HCT116 (cell line): ENCODE measurements at regions not wholly inside any gene's neighbourhood (a gene's known extent, or its start where the extent isn't known, plus 50 kb on each side); places are given as distances from the start of the nearest gene placed in this dataset.

Source experiments
- ATAC-seq: fragments of 200-7000 bp; cut with Tn5 transposase; 2 replicates; pipeline ENCODE4 v1.9.1; 2020; ENCODE audit warnings: mild to moderate bottlenecking, moderate library complexity
- BruUV-seq: library from RNA; stranded (reverse); fragments of 400-500 nt; replicated peaks from 2 replicates; lab custom pipeline; 2021; lab: Mats Ljungman, UMichigan
- CTCF ChIA-PET: fragments of 300-600 bp; sonication (Branson Sonifier 250); formaldehyde crosslinking; loops from one replicate; lab custom pipeline; 2021; ENCODE audit warnings: antibody characterized with exemption; lab: Charles Lee
- POLR2A ChIA-PET: fragments of 300-600, 350-600 bp; sonication (Branson Sonifier 250); formaldehyde crosslinking; loops from one replicate; lab custom pipeline; 2021; ENCODE audit warnings: antibody characterized with exemption; lab: Charles Lee
- RAD21 ChIA-PET, 2 experiments: fragments of 300-600 bp; sonication (Branson Sonifier 250); formaldehyde crosslinking; loops; one replicate each; lab custom pipeline; 2023; ENCODE audit warnings: low total read pairs in 2 of 2; ENCODE audit not compliant: uncharacterized antibody in 2 of 2, unreplicated experiment in 2 of 2, low non-redundant PET in 1 of 2; lab: Charles Lee
- DNase-seq: peaks from one replicate; pipeline ENCODE4 v3.0.0-alpha.2; 2010; ENCODE audit warnings: low read depth, low spot score
- H2AFZ ChIP-seq: fragments of 200-600 bp; shearing (Covaris generic), sonication (generic); 2 replicates; pipeline ENCODE4 v1.6.1; 2017; ENCODE audit warnings: low read depth, mixed run types, mixed read lengths, antibody characterized with exemption, low read length; ENCODE audit not compliant: poor library complexity, severe bottlenecking
- H3K27ac ChIP-seq: 2 replicates; pipeline ENCODE4 v1.5.1; 2012; ENCODE audit warnings: low read depth, low read length
- H3K27me3 ChIP-seq: fragments of 200-600 bp; sonication (generic); 2 replicates; pipeline ENCODE4 v1.6.1; 2016; ENCODE audit warnings: mixed run types, low read length, mixed read lengths; ENCODE audit not compliant: insufficient read depth
- H3K36me3 ChIP-seq, 2 experiments: fragments of 200-500 bp in 1 of 2; fragments of 200-600 bp in 1 of 2; sonication (Bioruptor generic) in 1 of 2; sonication (generic) in 1 of 2; 2 replicates each; pipeline versions ENCODE4 v1.5.1 to v1.6.1; 2014 to 2016; ENCODE audit warnings: low read length in 2 of 2, inconsistent platforms in 1 of 2, mixed read lengths in 1 of 2, mixed run types in 1 of 2; ENCODE audit not compliant: insufficient read depth in 2 of 2, control insufficient read depth in 1 of 2
- H3K4me1 ChIP-seq, 2 experiments: fragments of 200-600 bp in 1 of 2; sonication (generic) in 1 of 2; 2 replicates each; pipeline versions ENCODE4 v1.5.1 to v1.6.1; 2012 to 2017; ENCODE audit warnings: low read length in 2 of 2, inconsistent platforms in 1 of 2, mild to moderate bottlenecking in 1 of 2, mixed read lengths in 1 of 2, mixed run types in 1 of 2, moderate library complexity in 1 of 2; ENCODE audit not compliant: insufficient read depth in 2 of 2, control insufficient read depth in 1 of 2
- H3K4me2 ChIP-seq: fragments of 200-600 bp; sonication (generic); 2 replicates; pipeline ENCODE4 v1.6.1; 2017; ENCODE audit warnings: mixed run types, low read length, mixed read lengths
- H3K4me3 ChIP-seq, 2 experiments: fragments of 200-600 bp in 1 of 2; sonication (generic) in 1 of 2; replicated peaks in 1 of 2; 2 replicates each; pipeline ENCODE4 v1.5.1; 2011 to 2016; ENCODE audit warnings: low read length in 2 of 2, control low read depth in 1 of 2, low read depth in 1 of 2, mild to moderate bottlenecking in 1 of 2, mixed read lengths in 1 of 2, mixed run types in 1 of 2
- H3K79me2 ChIP-seq: fragments of 200-600 bp; sonication (generic); 2 replicates; pipeline ENCODE4 v1.6.1; 2017; ENCODE audit warnings: mild to moderate bottlenecking, mixed run types, low read length, moderate library complexity, mixed read lengths; ENCODE audit not compliant: insufficient read depth
- H3K9ac ChIP-seq: fragments of 200-600 bp; sonication (generic); 2 replicates; pipeline ENCODE4 v1.6.1; 2016; ENCODE audit warnings: low read length, mixed read lengths
- H3K9me2 ChIP-seq: fragments of 200-600 bp; sonication (generic), shearing (Covaris generic); 2 replicates; pipeline ENCODE4 v1.6.1; 2017; ENCODE audit warnings: mixed run types, mild to moderate bottlenecking, moderate library complexity; ENCODE audit not compliant: insufficient read depth
- H3K9me3 ChIP-seq, 2 experiments: fragments of 200-500 bp in 1 of 2; fragments of 200-600 bp in 1 of 2; sonication (Bioruptor generic) in 1 of 2; sonication (generic) in 1 of 2; 2 replicates each; pipeline ENCODE4 v1.6.1; 2014 to 2017; ENCODE audit warnings: low read length in 2 of 2, mixed read lengths in 2 of 2, inconsistent platforms in 1 of 2, low read depth in 1 of 2, mild to moderate bottlenecking in 1 of 2, mixed run types in 1 of 2, moderate library complexity in 1 of 2; ENCODE audit not compliant: control insufficient read depth in 1 of 2, insufficient read depth in 1 of 2
- H4K20me1 ChIP-seq: fragments of 200-600 bp; sonication (generic), shearing (Covaris generic); 2 replicates; pipeline ENCODE4 v1.6.1; 2017; ENCODE audit warnings: mixed run types, mild to moderate bottlenecking, moderate library complexity; ENCODE audit not compliant: insufficient read depth
- CTCF ChIP-seq, 3 experiments: fragments of 200-600 bp in 1 of 3; sonication (generic) in 1 of 3; IDR thresholded peaks in 2 of 3; conservative IDR thresholded peaks in 1 of 3; 2 replicates each; pipeline ENCODE4 v1.5.1; 2012 to 2017; ENCODE audit warnings: low read depth in 2 of 3, low read length in 2 of 3, antibody characterized with exemption in 1 of 3, borderline replicate concordance in 1 of 3, control low read depth in 1 of 3, mild to moderate bottlenecking in 1 of 3, mixed read lengths in 1 of 3, mixed run types in 1 of 3, moderate library complexity in 1 of 3; ENCODE audit not compliant: insufficient read depth in 1 of 3
- EZH2 ChIP-seq: fragments of 200-600 bp; sonication (generic); IDR thresholded peaks from 2 replicates; pipeline ENCODE4 v1.6.1; 2017; ENCODE audit warnings: antibody characterized with exemption, mixed run types
- FOSL1 ChIP-seq: IDR thresholded peaks from 2 replicates; pipeline ENCODE4 v1.6.1; 2012; ENCODE audit warnings: low read depth
- JUND ChIP-seq: IDR thresholded peaks from 2 replicates; pipeline ENCODE4 v1.6.1; 2012
- POLR2AphosphoS5 ChIP-seq: IDR thresholded peaks from 2 replicates; pipeline ENCODE4 v1.6.1; 2011; ENCODE audit warnings: mild to moderate bottlenecking, low read depth, low read length, moderate library complexity
- RAD21 ChIP-seq: IDR thresholded peaks from 2 replicates; pipeline ENCODE4 v1.6.1; 2012; ENCODE audit warnings: low read depth, mild to moderate bottlenecking
- SIN3A ChIP-seq: IDR thresholded peaks from 2 replicates; pipeline ENCODE4 v1.6.1; 2012; ENCODE audit warnings: low read depth
- SRF ChIP-seq: IDR thresholded peaks from 2 replicates; pipeline ENCODE4 v1.6.1; 2012; ENCODE audit warnings: low read depth
- TCF7L2 ChIP-seq: IDR thresholded peaks from 2 replicates; pipeline ENCODE4 v1.7.0; 2011; ENCODE audit warnings: borderline replicate concordance, inconsistent platforms; ENCODE audit not compliant: insufficient read depth, insufficient read length; ENCODE audit errors: extremely low read depth
- YY1 ChIP-seq: IDR thresholded peaks from 2 replicates; pipeline ENCODE4 v1.6.1; 2011; ENCODE audit warnings: low read length, low read depth, moderate library complexity, mild to moderate bottlenecking; ENCODE audit not compliant: insufficient replicate concordance; ENCODE audit errors: extremely low read depth
- ZFX ChIP-seq: fragments of 450-650 bp; IDR thresholded peaks from 2 replicates; pipeline ENCODE4 v1.6.1; 2017
- ZNF274 ChIP-seq: fragments of 200-500 bp; sonication (Bioruptor generic); IDR thresholded peaks from 2 replicates; pipeline ENCODE4 v1.6.1; 2014; ENCODE audit warnings: mild to moderate bottlenecking, low read depth, low read length, inconsistent platforms
- intact Hi-C: fragments of 100-400 bp; cut with micrococcal nuclease; formaldehyde crosslinking; loops from 2 replicates; pipeline ENCODE4 v1.10.0; 2022
- TF ChIP-seq, protein P1 (sequence below): IDR thresholded peaks from 2 replicates; pipeline ENCODE4 v1.6.1; 2012

GRCh38 chr2:138901530-138901929 is 121.3 kb upstream of the NXPH2 start (continued):
- no peak for TF ChIP-seq SIN3A
- TF ChIP-seq, protein P1, sequence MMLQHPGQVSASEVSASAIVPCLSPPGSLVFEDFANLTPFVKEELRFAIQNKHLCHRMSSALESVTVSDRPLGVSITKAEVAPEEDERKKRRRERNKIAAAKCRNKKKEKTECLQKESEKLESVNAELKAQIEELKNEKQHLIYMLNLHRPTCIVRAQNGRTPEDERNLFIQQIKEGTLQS: no peak

DNA sequence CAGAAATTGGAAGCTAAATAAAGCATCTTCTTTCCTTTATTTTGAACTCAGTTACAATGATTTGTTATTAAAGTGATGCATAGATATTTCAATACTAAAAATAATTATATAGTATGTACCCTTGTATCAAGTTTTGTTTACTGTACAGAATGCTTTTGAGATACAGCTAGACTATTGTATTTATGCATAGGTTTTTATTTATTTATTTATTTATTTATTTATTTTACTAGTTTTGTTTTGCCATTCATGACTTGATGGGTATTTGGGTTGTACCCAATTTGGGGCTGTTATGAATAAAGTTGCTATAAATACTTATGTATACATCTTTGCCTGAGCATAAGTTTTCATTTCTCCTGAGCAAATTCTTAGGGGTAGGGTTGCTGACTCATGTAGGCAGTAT is 118.7 kb upstream of the NXPH2 start:
- no TSS peak for BruUV-seq
- intact Hi-C loops: no loop called here
- RAD21 ChIA-PET: no interaction called here

More for the DNA sequence above, 118.7 kb upstream of the NXPH2 start:
- no peak overlapping the region for H3K4me2 ChIP-seq
- ChIA-PET CTCF (no interaction called here), POLR2A (no interaction called here)
- no peaks in the 10 kb centered on the region for H3K4me1 ChIP-seq
- H4K20me1 ChIP-seq: no peaks in the 10 kb centered on the region
- ATAC-seq (no peak), DNase-seq (no peak)
- no peaks in the 10 kb centered on the region for H3K36me3 ChIP-seq
- no peak for TF ChIP-seq TCF7L2
- no peak for TF ChIP-seq POLR2AphosphoS5
- no peak for TF ChIP-seq CTCF (IDR thresholded peaks at IDR 0.05 in 2 of 3, conservative IDR thresholded peaks at IDR 0.05 in 1 of 3; ENCODE audit: borderline replicate concordance in 1 of 3, insufficient read depth in 1 of 3, low read depth in 2 of 3, low read length in 2 of 3)
- no peak for TF ChIP-seq SRF
- no peak for TF ChIP-seq FOSL1
- TF ChIP-seq ZFX: no peak
- no peak for TF ChIP-seq EZH2
- no peak for TF ChIP-seq JUND
- no peak for TF ChIP-seq SIN3A
- TF ChIP-seq ZNF274: no peak
- TF ChIP-seq YY1: no peak
- no peak for TF ChIP-seq RAD21
- no peaks in the 10 kb centered on the region for H3K9me2 ChIP-seq
- no peak overlapping the region for H2AFZ ChIP-seq
- H3K27ac ChIP-seq: no peak overlapping the region
- H3K4me3 ChIP-seq: no peak overlapping the region
- no peaks in the 10 kb centered on the region for H3K27me3 ChIP-seq
- no peak overlapping the region for H3K9ac ChIP-seq
- H3K9me3 ChIP-seq: no peaks in the 10 kb centered on the region
- no peaks in the 10 kb centered on the region for H3K79me2 ChIP-seq
